GM21529 (cell line): ENCODE measurements at regions not wholly inside any gene's neighbourhood (a gene's known extent, or its start where the extent isn't known, plus 50 kb on each side); places are given as distances from the start of the nearest gene placed in this dataset.
"Not testable (repeated sequence)": the region's sequence is repeated elsewhere in the genome, so short reads cannot be mapped to it uniquely, and the experiment has no call there.

Experiments used
- ATAC-seq: cut with Tn5 transposase; IDR thresholded peaks from one replicate; pipeline ENCODE4 v1.9.1; 2021; ENCODE audit not compliant: unreplicated experiment

GRCh38 chr2:236405357-236405756 is 141.2 kb upstream of the ASB18 start:
- no peak for ATAC-seq

DNA sequence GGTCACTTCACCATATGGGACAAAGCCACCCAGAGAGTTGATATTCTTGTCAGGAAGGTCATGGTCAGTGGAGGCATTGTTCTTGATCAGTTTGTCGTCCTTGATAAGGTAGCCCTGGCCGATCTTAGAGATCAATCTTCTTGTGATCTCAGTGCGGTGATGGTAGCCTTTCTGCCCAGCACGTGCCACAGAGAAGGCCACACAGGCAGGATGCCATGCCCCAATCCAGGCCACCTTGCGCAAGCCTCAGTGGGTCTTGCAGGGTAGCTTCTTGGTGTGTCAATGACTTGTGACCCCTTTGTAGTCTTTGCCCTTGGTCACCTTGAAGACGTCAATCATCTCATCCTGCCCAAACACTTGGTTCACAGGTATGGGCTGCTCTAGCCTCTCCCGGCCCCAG is 143.9 kb upstream of the ASB18 start:
- no peak for ATAC-seq

DNA sequence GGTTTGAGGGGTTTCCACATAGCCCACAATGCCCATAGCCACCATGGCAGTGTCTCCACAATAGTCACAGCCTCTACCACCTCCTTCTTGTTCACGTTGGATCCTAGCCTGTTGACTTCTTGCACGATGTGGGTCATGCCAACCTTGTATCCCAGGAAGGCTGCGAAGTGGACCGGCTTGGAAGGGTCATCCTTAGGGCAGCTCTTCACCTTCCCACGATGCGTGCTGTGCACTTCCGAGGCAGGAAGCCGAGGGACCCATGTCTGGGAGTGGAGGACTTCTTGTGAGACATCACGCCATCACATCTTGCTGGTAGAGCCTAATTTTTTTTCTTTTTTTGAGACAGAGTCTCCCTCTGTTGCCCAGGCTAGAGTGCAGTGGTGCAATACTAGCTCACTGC is 144.6 kb upstream of the ASB18 start:
- ATAC-seq, result no peak

DNA sequence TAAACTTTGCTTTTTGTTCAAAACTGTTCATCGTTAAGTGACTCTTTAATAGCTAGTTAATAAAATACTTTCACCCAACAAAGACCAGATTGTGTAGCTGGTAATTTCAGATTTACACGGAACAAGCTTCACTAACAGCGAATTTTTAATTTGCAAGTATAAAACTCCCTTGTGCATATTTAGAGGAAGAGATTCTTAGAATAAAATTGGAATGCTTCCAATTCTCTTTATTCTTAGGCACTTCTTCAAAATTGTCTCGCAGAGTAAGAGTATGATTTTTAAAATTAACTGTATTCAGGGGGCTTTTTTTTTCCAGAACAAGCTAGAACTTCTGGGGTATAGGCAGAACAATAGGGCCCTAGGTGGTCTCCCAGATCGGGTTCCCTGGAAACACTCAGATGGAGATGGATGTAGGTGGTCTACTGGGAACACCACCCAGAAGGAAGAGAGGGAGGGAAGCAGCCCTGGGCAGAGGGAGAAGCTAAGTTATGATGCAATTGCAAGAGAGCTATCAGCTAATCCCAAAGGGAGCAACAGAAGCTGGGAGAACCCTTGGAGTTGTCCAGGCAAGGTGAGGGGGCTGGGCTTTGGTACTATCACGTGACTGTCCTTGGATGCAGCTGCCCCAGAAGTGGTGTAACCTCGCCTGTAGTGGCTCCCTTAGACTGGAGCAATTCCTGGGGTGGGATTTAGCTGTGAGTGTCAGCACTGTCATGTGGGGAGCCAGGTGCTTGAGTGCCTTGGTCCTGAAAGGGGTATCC is 151.7 kb upstream of the ASB18 start:
- no peak for ATAC-seq

GRCh38 chr2:236417150-236417549 is 152.5 kb upstream of the ACKR3 start:
- no peak for ATAC-seq

- ATAC-seq, result no peak
Observed at GRCh38 chr2:236430584-236430983, 139.0 kb upstream of the ACKR3 start.

DNA sequence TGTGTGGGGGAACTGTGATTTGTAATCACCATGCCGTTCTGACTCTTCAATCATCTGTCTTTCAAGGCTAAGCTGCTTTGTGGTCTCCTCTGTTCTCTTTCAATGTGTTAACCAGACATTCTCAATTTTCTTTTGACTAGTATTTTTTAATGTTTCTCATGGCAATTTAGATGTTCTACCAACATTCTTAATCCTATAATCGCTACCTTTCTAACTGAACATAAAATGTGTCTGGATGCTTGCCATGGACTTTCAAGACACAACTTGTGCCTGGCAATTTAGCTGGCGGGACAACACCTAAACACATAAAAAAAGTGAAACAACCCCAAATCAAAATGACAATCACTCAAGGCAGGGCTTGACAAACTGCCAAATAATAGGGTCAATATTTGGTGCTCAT is 135.0 kb upstream of the ACKR3 start:
- no peak for ATAC-seq

DNA sequence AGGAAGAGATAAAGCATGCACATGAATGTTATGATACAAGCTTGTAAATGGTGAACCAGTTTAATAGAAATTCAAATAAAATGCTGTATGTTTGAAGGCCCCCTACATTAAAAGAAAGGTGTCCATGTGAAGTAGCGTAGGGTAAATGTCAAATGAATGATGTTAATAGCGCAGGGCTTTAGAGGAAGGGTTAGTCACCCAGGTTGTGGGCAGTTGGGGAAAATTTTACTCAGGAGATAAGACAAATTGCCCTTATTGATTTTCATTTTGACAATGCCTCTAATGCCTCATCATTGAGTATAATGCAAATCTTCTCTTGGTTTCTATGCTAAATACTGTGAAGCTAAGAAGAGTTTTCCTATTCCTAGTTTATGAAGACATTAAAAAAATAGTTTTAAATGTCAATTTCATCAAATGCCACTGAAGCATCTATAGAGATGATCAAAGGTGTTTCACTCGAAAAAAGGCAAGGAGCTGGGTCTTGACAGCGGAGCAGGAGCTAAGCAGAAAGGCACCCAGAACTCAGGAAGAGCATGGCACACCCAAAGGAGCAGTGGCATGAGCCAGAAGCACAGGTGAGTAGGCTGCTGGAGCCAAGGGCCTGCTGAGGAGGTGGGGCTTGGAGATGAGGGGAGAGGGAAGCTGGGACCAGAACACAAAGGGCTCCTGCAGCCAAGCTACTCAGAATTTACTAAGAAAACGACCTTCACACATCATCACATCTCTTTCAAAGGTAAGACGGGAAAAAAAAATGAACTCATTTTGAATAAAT is 129.3 kb upstream of the ACKR3 start:
- ATAC-seq, result no peak

DNA sequence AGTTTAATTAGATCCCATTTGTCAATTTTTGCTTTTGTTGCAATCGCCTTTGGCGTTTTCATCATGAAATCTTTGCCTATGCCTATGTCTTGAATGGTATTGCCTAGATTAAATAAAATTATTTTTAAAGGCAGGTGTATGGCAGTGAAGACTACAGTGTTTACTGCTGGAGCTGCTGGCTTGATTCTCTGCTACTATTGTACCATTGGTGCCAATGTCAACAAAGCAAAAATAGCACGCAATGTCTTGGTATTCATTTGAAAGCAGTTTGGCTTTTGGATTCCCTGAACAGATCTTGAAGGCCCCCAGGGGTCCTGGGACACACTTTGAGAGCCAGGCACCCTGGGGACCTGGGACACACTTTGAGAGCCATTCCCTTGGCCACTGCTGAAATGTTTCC is 125.4 kb upstream of the ACKR3 start:
- ATAC-seq, result no peak

- no peak for ATAC-seq
Observed at GRCh38 chr2:236445678-236446077, 123.9 kb upstream of the ACKR3 start.

GRCh38 chr2:236446521-236446920 is 123.1 kb upstream of the ACKR3 start:
- no peak for ATAC-seq

DNA sequence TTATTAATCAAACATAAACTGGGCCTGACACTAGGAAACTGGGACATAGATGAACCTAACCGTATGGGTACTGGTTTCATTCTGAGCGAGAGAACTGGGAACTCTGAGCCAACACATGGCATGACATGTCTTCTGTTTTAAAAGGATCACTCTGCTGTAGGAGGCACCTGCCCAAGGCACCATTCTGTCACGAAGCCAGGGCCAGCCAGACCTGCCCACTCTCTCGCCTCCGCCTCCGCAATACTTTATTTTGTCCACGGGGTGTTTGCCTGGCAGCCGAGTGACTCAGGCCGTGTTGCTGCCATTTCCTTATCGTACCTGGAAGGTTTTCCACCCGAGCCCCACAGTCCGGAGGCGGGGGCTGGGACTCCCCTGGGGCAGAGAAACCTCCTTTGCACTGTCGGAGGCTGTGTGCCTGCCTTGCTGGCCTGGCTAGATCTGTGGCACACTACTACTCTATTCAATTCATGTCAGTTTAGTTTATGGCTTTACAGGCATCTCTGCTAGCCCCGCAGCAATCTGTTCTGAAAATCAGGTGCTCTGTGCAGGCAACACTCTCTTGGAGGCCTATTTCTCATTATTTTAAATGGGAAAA is 120.4 kb upstream of the ACKR3 start:
- ATAC-seq, result no peak

DNA sequence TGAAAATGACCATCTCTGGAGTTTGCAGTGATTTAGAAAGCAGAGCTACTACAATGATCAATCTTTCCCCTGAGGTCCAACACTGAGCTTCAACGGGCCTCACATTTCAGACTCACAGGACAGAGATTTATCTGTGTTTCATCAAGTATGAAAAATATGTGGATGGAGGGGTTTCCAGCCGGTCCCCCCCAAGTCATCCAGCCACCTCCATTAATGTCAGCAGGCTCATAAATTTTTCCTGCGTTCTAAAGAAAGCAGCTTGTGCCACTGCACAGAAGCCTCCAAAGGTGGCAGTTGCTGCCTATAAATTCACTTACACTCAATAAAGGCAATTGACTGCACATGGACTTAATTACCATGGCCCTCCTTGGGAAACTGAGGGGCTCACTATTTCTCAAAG is 117.4 kb upstream of the ACKR3 start:
- ATAC-seq, result no peak

DNA sequence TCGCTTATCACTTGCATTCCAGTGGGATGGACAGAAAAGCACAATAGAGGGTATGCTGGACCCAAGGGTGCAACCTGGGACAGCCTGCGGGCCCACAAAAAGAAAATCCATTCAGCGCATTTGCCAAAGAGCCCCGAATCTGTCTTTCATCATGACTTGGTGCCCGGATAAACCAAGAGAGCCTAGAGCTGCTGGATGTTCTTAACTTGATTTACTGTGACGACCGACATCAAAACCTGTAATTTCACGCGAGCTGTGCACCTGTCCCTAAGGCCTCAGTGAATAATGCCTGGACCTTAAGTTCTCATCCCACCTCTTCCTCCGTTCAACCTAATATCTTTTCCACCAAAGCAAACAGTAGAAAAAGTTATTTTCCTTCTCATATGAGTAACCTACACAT is 115.5 kb upstream of the ACKR3 start:
- no peak for ATAC-seq

DNA sequence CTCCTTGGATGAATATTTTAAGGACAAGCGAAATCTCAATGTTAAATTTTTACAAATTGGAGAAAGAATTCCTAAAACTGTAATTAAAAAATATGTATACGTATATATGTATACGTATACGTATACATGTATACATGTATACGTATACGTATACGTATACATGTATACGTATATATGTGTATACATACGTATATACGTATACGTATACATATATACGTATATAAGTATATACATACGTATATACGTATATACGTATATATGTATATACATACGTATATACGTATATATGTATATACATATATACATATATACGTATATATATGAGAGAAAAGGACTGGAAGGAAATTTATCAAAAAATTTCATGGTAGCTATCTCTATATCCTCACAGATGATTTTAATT is 110.2 kb upstream of the ACKR3 start:
- no peak for ATAC-seq

- ATAC-seq, result no peak
Observed at GRCh38 chr2:236464140-236464539, 105.5 kb upstream of the ACKR3 start.

DNA sequence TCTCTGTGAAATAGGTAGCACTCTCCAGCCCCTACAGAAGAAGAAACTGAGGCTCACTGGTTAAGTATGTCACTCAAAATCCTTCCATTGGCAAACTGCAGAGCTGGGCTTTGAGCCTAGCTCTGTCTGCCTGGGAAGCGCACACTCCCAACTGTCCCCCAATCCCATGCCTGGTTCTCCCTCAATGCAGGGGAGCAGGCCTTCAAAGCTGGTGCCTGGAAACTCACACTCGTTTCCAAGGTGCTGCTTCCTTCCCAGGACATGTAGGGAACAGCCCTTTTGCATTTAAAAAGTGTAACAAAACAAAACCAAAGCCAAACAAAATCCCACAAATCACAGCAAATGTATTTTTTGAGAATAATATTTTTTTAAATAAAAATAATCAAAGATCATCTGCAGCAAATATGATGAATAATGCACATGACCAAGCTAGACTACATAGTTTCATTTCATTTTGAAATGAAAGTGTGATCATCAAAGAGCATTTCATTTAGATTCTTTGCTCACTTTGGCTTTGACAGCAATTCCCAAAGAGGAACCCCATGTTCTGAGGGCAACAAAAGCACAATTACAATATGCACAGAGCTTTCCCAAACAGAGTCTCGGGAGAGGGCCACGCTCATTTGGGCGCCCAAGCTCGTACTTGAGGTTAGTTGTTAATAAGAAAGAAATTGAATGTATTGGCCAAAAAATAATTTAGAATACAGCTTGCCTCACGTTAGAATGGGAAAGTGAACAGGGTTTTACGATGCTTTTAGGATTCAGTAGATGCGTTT is 96.7 kb upstream of the ACKR3 start:
- no peak for ATAC-seq

DNA sequence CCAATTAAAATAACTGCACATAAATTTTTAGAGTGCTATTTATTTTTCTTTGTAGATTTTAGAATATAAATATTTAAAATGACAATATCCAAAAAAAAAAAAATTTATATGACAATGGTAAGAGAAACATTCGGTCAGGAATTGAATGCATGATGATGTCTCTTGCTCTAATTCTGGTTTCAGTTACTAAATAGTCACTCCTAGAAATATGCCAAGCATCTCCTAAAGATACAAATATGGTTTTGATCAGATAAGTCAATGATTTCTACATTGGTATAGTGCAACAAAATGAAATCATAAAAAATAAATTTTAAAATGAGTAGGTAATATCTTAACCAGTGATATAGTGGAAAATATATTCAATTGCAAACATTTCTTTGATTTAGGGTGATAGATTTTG is 95.9 kb upstream of the ACKR3 start:
- no peak for ATAC-seq

DNA sequence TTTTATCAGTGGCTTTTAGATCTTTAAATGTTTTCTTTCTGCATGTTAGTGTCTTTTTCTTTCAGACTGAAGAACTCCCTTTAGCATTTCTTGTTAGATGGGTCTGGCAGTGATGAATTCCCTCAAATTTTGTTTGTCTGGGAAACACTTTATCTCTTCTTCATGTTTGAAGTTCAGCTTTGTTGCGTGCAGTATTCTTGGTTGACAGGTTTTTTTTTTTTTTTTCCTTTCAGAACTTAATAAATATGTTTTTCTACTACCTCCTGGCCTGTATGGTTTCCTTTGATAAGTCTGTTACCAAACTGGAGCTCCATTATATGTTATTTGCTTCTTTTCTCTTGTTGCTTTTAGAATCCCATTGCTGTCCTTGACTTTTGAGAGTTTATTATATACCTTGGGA is 89.8 kb upstream of the ACKR3 start:
- no peak for ATAC-seq

DNA sequence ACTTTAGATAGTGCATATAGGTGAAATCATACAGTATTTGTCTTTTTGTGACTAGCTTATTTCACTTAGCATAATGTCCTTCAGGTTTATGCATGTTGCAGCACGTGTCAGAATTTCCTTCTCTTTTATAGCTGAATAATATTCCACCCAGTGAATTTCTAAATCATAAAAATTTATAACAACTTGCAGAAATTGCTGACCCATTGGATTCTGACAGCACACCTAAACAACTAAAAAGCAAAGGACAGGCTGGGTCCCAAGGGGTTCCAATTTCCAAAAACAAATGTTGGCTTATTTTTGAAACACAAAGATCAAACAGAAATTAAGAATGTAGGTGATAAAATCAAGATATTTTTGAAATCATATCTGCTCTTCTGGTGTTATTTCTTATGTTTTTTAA is 86.5 kb upstream of the ACKR3 start:
- ATAC-seq, result no peak

DNA sequence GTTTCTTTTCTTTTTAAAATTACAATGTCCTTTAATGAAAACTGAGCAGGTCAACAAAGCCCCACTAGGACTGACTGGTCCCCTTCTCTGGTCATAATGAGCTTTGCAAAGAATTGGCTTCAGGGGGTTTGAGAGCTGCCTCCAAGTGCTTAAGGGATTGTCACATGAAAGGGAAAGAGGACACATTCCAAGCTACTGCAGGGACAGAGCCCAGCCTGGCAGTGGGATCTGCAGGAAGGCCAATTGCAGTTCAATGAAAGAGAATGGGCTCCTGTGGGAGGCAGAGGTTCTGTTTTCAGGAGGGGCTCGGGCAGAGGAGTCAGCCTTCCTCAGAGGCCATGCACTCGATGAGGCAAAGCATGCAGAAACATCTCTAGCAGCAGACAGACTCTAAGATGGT is 84.1 kb upstream of the ACKR3 start:
- no peak for ATAC-seq

- ATAC-seq, result not testable (repeated sequence)
Observed at GRCh38 chr2:236489083-236489482, 80.5 kb upstream of the ACKR3 start.
